ENCODE measurements at regions not wholly inside any gene's neighbourhood (a gene's known extent, or its start where the extent isn't known, plus 50 kb on each side); places are given as distances from the start of the nearest gene placed in this dataset.
A peak's percentile ranks its signal among the peaks of the same experiment; 100 is the strongest.
"Not testable (repeated sequence)": the region's sequence is repeated elsewhere in the genome, so short reads cannot be mapped to it uniquely, and the experiment has no call there.

DNA sequence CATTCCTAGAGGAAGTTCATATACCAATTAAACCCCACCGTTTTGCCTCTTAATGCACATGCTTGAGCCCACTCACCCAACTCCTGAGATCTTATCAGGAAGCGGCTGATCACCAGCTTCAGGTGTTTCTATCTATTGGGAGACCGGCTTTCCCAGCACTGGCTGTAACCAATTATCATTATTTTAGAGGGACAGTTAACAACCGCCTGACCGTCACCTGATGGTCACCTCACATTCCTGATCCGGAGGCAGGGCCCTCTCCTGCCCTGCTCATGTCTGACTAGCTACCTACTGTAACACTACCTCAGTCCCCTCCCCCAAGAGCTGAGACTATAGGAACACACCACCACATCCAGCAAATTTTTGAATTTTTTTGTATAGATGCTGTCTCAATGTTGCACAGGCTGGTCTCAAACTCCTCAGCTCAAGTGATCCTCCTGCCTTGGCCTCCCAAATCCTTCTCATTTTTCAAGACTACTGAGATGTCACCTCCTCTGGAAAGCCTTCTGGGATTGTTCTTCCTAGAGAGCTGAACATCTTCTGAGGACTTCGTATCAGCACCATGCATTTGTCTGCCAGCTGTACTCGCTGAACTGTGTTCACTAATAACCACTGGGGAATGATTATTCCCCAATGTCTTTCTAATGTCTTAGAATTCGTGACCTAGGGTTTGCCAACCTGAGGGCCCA, 84.8 kb downstream of the LSM3 start:
- ATAC-seq: no peak
- Mint-ChIP-seq H3K36me3 (ENCODE audit: low read depth) (peaks cover 2% of the 10 kb centered on the region), H3K4me3 (no peak overlapping the region), H3K4me1 (peaks cover 5% of the 10 kb centered on the region), H3K27ac (no peak overlapping the region), H3K27me3 (peaks cover 37% of the 10 kb centered on the region)
- no peaks in the 10 kb centered on the region for H3K9me3 ChIP-seq (ENCODE audit: control insufficient read depth, low read length, poor library complexity, severe bottlenecking)
- DNase-seq: no peak

DNA sequence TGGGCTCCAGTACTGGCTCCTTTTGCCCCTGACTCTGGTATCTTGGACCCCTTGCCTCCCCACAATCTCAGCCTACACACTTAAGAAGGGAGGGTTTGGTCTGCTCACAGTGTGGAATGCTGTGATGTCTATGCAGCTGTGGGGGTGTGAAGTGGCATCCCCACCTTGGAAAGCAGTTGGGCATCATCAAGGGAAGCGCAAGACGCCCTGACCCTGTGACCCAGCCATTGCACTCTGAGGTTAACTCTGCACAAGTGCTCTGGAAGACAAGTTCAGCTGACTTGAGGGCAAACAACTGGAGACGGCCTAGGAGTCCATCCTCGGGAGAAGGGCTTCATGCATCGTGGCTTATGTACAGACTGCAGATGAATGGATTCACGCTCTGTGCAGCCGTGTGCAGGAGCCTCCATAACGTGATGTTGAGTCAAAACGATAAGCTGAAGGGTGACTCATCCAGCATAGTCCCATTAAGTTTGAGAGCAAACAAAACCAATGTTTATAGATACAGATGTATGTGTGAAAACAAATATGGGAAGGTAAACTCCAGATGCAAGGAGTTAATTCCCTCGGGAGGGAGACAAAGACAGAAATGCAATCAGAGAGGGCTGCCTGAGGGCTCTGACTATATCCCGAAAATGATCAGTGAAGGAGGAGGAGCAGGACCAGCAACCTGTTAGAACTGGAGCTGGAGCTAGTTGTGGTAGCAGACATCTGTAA, 86.8 kb downstream of the LSM3 start:
- H3K36me3 Mint-ChIP-seq (ENCODE audit: low read depth): peaks cover 2% of the 10 kb centered on the region
- DNase-seq (no peak), ATAC-seq (no peak)
- no peak overlapping the region for H3K27ac Mint-ChIP-seq
- no peaks in the 10 kb centered on the region for H3K9me3 ChIP-seq (ENCODE audit: control insufficient read depth, low read length, poor library complexity, severe bottlenecking)
- peaks cover 5% of the 10 kb centered on the region for H3K4me1 Mint-ChIP-seq
- H3K27me3 Mint-ChIP-seq: peaks cover 42% of the 10 kb centered on the region
- no peak overlapping the region for H3K4me3 Mint-ChIP-seq

DNA sequence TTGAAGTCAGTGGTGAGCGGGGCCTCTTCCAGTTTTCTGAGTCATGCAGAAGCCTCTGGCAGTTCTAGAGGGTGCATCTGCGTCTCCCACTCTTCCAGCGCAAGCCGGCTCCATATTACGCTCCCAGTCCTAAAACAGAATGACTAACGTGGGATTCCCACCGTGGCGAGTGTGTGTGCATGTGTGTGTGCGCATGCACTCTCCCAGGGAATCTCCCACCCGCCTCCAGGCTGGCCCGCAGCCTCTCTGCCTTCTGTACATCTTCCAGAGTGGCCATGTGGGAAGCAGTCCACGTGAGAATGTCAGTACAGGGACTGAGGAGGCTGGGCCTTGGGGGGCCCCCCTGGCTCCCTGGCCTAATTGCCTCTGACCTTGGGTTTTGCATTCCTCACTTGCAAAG, 87.7 kb downstream of the LSM3 start:
- peaks cover 2% of the 10 kb centered on the region for H3K36me3 Mint-ChIP-seq (ENCODE audit: low read depth)

DNA sequence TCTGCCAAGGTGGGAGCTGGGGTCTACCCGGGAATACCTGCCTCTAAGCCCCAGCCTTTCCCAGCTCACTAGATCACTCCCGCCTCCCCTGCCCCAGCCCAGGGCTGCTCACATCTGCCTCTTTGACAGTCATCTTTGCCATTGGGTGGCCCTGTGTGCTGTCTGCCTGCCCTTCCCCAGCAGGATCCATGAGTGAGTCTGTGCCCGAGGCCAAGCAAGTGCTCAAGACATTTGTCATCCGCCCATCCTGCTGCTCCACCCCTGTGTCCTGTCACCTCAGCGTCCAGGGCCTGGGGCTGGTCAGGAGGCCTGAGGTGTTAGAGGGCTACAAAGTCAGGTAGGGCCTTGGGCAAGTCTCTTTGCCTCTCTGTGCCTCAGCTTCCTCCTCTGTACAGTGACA, 89.4 kb downstream of the LSM3 start:
- ATAC-seq (no peak), DNase-seq (no peak)
- no peak overlapping the region for H3K4me3 Mint-ChIP-seq
- H3K27me3 Mint-ChIP-seq: peaks cover 40% of the 10 kb centered on the region
- no peaks in the 10 kb centered on the region for H3K9me3 ChIP-seq (ENCODE audit: control insufficient read depth, low read length, poor library complexity, severe bottlenecking)
- H3K27ac Mint-ChIP-seq: no peak overlapping the region
- H3K4me1 Mint-ChIP-seq: no peaks in the 10 kb centered on the region
- H3K36me3 Mint-ChIP-seq (ENCODE audit: low read depth): no peaks in the 10 kb centered on the region

More for the DNA sequence above, 87.7 kb downstream of the LSM3 start:
- Mint-ChIP-seq H3K27ac (no peak overlapping the region), H3K27me3 (peaks cover 43% of the 10 kb centered on the region), H3K4me3 (no peak overlapping the region), H3K4me1 (no peaks in the 10 kb centered on the region)
- no peaks in the 10 kb centered on the region for H3K9me3 ChIP-seq (ENCODE audit: control insufficient read depth, low read length, poor library complexity, severe bottlenecking)
- no peak for ATAC-seq
- DNase-seq: no peak

DNA sequence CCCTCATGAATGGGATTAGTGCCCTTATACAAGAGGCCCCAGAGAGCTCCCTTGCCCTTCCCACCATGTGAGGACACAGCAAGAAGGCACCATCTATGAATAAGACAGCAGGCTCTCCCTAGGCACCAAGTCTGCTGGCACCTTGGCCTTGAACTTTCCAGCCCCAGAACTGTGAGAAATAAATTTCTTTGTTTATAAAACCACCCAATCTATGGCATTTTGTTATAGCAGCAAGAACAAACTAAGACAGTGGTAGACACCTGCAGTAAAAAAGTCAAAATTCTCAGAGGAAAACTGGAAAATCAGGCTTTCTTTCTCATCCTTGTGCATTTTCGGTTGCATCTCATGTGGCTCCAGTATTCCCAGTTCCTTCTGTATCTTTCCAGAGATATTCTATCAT, 90.3 kb downstream of the LSM3 start:
- no peaks in the 10 kb centered on the region for H3K36me3 Mint-ChIP-seq (ENCODE audit: low read depth)
- no peak for ATAC-seq

DNA sequence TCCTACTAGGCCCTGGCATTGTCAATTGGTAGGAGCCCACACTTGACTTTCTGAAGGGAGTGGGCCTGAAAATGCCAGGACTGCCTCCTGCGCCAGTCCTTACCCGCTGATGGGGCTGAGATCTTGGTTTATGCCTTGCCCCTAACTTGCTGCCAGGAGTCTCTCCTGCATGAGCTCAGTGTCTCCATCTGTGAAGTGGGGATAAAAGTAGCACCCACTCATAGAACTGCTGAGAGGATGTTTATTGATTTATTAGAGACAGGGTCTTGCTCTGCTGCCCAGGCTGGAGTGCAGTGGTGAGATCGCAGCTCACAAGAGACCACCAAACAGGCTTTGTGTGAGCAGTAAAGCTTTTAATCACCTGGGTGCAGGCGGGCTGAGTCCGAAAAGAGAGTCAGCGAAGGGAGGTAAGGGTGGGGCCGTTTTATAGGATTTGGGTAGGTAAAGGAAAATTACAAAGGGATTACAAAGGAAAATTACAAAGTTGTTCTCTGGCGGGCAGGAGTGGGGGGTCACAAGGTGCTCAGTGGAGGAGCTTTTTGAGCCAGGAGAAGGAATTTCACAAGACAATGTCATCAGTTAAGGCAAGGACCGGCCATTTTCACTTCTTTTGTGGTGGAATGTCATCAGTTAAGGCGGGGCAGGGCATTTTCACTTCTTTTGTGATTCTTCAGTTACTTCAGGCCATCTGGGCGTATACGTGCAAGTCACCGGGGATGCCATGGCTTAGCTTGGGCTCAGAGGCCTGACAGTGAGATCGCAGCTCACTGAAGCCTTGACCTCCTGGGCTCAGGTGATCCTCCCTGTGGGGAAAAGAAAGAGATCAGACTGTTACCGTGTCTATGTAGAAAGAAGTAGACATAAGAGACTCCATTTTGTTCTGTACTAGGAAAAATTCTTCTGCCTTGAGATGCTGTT, 93.7 kb downstream of the LSM3 start:
- H3K4me3 Mint-ChIP-seq; H3K27ac Mint-ChIP-seq; DNase-seq; H3K36me3 Mint-ChIP-seq (ENCODE audit: low read depth); ATAC-seq; H3K9me3 ChIP-seq (ENCODE audit: control insufficient read depth, low read length, poor library complexity, severe bottlenecking); H3K4me1 Mint-ChIP-seq: not testable (repeated sequence)
- H3K27me3 Mint-ChIP-seq: peaks cover 39% of the 10 kb centered on the region

More for the DNA sequence above, 90.3 kb downstream of the LSM3 start:
- no peak overlapping the region for H3K27ac Mint-ChIP-seq
- no peak overlapping the region for H3K4me3 Mint-ChIP-seq
- no peaks in the 10 kb centered on the region for H3K4me1 Mint-ChIP-seq
- no peaks in the 10 kb centered on the region for H3K9me3 ChIP-seq (ENCODE audit: control insufficient read depth, low read length, poor library complexity, severe bottlenecking)
- H3K27me3 Mint-ChIP-seq: peaks cover 40% of the 10 kb centered on the region
- DNase-seq: no peak

DNA sequence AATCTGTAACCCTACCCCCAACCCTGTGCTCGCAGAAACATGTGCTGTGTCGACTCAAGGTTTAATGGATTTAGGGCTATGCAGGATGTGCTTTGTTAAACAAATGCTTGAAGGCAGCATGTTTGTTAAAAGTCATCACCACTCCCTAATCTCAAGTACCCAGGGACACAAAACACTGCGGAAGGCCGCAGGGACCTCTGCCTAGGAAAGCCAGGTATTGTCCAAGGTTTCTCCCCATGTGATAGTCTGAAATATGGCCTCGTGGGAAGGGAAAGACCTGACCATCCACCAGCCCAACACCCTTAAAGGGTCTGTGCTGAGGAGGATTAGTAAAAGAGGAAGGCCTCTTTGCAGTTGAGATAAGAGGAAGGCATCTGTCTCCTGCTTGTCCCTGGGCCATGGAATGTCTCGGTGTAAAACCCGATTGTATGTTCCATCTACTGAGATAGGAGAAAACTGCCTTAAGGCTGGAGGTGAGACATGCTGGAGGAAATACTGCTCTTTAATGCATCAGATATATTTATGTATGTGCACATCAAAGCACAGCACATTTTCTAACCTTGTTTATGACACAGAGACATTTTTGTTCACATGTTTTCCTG, 94.4 kb downstream of the LSM3 start:
- not testable (repeated sequence) for H3K4me3 Mint-ChIP-seq, H3K4me1 Mint-ChIP-seq

DNA sequence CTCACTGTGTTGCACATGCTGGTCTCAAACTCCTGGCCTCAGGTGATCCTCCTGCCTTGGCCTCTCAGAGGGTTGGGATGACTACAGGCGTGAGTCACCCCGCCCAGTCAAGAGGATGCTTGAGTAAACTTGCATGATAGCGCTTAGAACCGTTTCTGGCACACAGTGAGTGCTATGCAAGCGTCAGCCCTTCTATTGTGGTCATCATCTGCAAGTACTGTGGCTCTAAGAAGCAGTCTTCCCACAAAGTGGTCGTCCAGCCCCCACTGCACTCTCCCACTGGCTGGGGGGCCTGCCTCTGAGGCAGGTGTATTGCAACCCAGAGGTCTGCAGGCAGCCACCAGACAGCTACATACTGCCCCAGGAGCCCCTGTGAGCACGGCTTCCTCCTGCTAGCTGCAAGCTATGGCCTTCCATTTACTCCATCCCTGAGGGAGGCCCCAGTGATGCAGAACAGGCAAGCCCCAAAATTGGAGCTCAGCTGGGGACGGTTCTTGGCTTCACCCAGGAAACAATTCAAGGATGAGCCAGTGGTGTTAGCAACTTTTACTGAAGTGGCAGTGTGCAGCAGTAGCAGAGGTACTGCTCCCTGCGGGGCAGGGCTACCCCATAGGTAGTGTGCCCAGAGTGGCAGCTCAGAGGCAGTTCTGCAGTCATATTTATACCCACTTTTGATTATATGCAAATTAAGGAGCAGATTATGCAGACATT, 95.4 kb downstream of the LSM3 start:
- Mint-ChIP-seq H3K4me3 (no peak overlapping the region), H3K27ac (no peak overlapping the region), H3K4me1 (peaks cover 2% of the 10 kb centered on the region), H3K27me3 (peaks cover 29% of the 10 kb centered on the region), H3K36me3 (ENCODE audit: low read depth) (peaks cover 3% of the 10 kb centered on the region)
- DNase-seq (no peak), ATAC-seq (no peak)
- H3K9me3 ChIP-seq (ENCODE audit: control insufficient read depth, low read length, poor library complexity, severe bottlenecking): no peaks in the 10 kb centered on the region

More for the DNA sequence above, 94.4 kb downstream of the LSM3 start:
- not testable (repeated sequence) for ATAC-seq; H3K9me3 ChIP-seq (ENCODE audit: control insufficient read depth, low read length, poor library complexity, severe bottlenecking); H3K36me3 Mint-ChIP-seq (ENCODE audit: low read depth); DNase-seq; H3K27ac Mint-ChIP-seq
- peaks cover 37% of the 10 kb centered on the region for H3K27me3 Mint-ChIP-seq

DNA sequence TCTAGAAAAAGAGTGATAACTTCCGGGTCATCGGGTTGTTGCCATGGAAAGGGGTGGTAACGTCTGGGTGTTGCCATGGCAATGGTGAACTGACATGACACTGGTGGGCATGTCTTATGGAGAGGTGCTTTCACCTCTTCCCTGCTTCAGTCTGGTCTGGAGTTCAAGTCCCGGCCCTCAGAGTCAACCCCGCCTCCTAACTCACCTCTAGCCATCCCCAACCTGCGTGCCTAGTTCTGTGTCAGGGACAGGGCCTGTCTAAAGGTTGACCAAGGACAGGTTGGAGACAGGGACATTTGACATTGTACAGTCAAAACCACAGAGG, 96.0 kb downstream of the LSM3 start:
- no peak overlapping the region for H3K27ac Mint-ChIP-seq
- no peak for ATAC-seq
- H3K4me1 Mint-ChIP-seq: peaks cover 3% of the 10 kb centered on the region
- peaks cover 3% of the 10 kb centered on the region for H3K36me3 Mint-ChIP-seq (ENCODE audit: low read depth)
- DNase-seq: no peak
- peaks cover 29% of the 10 kb centered on the region for H3K27me3 Mint-ChIP-seq
- H3K4me3 Mint-ChIP-seq: no peak overlapping the region
- no peaks in the 10 kb centered on the region for H3K9me3 ChIP-seq (ENCODE audit: control insufficient read depth, low read length, poor library complexity, severe bottlenecking)

DNA sequence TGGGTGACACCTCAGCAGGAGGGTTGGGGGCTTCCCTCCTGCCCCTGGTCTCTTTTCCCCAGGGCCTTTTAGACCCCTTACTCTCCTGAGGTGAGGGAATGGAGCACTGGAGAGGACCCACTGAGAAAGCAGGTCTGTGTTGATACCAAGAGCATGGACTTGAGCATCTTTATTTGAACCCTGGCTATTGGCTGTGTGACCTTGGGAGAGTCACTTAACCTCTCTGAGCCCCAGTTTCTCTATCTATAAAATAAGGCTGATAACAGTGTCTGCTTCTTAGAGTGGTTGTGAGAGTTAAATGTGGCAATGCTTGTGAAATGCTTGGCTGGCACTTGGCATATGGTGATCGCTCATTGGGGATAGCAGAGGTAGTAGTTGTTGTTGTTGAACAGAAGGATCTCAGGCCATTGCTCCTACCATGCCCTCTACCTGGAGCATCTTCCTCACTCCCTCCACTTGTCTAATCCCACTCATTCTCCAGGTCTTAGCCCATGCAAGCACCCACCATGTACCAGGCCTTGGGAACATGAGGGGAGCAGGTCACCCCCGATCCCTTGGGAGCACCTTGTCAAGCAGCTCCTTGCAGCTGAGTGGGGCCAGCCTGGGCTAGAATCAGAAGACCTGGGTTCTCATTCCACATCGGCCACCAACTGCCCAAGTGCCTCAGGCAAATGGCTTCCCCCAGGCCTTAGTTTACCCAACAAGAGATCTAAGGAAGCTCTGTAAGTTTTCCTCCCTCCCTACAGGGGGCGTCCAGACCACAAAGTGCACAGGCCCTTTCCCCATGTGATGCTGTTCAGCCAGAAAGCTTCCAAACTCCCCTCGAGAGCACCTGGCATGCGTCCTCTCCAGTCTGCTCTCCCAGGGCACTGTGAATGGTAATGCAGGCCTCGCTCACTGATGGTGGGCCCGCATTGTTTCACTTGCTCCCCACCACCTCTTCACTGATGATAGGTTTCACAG, 96.7 kb downstream of the LSM3 start:
- Mint-ChIP-seq H3K27me3 (peaks cover 25% of the 10 kb centered on the region), H3K4me1 (peaks cover 3% of the 10 kb centered on the region), H3K36me3 (ENCODE audit: low read depth) (peaks cover 3% of the 10 kb centered on the region), H3K4me3 (no peak overlapping the region), H3K27ac (no peak overlapping the region)
- no peak for ATAC-seq
- no peaks in the 10 kb centered on the region for H3K9me3 ChIP-seq (ENCODE audit: control insufficient read depth, low read length, poor library complexity, severe bottlenecking)
- DNase-seq: no peak

DNA sequence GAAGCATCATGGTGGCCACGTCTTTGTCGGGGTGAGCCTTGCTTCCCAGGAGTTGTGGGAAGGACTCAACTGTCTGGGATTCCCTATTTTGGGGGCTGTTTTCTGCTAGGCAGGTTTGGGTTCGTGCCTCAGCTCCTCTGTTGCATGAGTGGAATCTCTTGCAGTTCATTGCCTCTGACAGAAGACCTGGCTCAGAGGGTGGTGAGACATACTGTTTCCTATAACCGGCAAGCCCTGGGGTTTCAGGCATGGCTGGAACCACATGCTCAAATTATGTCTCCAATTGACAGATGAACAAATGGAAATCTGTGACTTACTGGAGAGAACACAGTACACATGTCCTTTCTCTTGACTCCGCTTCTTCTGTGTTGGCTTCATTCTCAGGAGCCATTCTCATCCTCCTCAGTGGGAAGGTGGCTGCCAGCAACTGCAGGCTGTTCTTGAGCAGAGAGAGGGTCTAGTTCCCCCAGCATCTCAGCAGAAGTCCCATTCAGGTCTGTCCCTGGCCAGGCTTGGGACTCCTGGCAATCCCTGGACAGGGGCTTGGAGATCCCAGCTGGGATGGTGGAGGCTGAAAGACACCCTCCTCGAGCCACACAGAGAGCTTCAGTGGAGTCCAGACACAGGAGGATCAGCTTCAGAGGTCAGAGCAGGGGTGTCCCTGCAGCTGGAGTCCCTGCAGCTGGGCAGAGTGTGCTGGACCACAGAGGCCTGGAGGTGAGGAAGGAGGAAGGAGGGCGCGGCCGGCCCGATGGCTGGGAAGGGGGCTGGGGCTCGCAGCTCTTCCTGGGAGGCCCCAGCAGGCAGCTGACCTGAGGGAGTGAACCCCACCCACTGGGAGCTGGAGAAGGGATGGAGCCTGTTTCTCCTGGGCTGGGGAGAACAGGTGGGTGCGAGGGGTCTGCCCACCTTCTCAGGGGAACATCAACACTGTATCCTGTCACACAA, 97.6 kb downstream of the LSM3 start:
- no peaks in the 10 kb centered on the region for H3K9me3 ChIP-seq (ENCODE audit: control insufficient read depth, low read length, poor library complexity, severe bottlenecking)
- Mint-ChIP-seq H3K4me1 (peaks cover 3% of the 10 kb centered on the region), H3K4me3 (no peak overlapping the region), H3K36me3 (ENCODE audit: low read depth) (peaks cover 3% of the 10 kb centered on the region), H3K27ac (peak overlapping the region; percentile 11), H3K27me3 (peaks cover 19% of the 10 kb centered on the region)
- ATAC-seq: no peak
- DNase-seq: no peak
